Left colon (tissue), 2 donors: ENCODE measurements at regions not wholly inside any gene's neighbourhood (a gene's known extent, or its start where the extent isn't known, plus 50 kb on each side); places are given as distances from the start of the nearest gene placed in this dataset.

ENCODE experiments used
- ATAC-seq: fragments of 200-7000 bp; cut with Tn5 transposase; one replicate; pipeline ENCODE4 v1.9.1; 2020; ENCODE audit warnings: mild to moderate bottlenecking, moderate library complexity
- DNase-seq, 2 donors: peaks; one replicate each; pipeline ENCODE4 v3.0.0-alpha.2; 2020
- intact Hi-C, 2 donors: fragments of 100-400 bp; cut with DNase I in 1 of 2; cut with micrococcal nuclease in 1 of 2; formaldehyde crosslinking; loops; one replicate each; pipeline versions ENCODE4 v1.11.2 to v1.14.0; 2022; cut with DNase I, micrococcal nuclease
- donor health status: DM: no; HTN: no; CAD: no.
- donor health status: DM: yes; HTN: yes; CAD: no.

- DNase-seq = no peak
- intact Hi-C loops = no loop called here
- ATAC-seq = no peak
Observed at GRCh38 chr2:64219149-64219548, 74.9 kb upstream of the PELI1 start.

GRCh38 chr2:64220265-64220664, 76.0 kb upstream of the PELI1 start:
- no peak for ATAC-seq
- intact Hi-C loops = no loop called here

GRCh38 chr2:64220894-64221617, 76.8 kb upstream of the PELI1 start:
- DNase-seq = no peak
- intact Hi-C loops = no loop called here
- no peak for ATAC-seq

More at GRCh38 chr2:64220265-64220664, 76.0 kb upstream of the PELI1 start:
- no peak for DNase-seq

DNA sequence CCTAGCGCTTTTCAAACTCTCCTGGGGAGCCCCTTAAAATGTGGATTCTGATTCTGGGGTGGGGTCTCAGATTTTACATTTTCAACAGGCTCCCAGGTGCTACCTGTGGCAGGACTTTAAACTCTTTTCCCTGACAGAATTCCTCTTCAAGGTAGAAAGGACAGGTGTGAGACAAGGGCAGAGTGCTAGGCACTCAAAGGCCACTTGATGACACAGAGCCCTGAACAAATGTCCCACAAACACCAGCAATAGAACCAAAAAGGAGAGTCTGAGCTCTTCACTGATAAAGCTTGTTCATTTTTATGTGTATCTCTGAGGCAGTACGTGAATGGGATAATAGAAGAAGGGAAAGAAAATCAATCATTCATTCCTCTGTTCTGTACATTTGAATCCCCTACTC, 77.7 kb upstream of the PELI1 start:
- intact Hi-C loops = no loop called here
- ATAC-seq = no peak

DNA sequence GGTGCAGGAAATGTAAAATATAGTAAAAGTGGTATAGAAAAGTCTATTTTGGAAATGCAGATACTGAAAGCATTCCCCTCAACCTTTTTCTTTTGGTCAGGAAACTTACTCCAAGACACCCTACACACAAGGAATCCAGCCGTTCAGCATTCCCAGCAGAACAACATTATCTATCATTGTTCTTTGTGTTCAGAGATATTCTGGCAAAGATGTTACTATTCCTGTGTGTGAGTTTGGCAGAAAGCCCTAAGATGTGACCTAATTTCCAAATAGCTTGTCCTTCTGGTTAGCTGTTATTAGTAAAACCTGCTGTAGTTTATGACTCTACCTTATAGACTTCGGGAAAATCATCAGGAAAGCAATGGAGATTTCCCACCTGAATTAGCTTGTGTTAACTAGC, 78.1 kb upstream of the PELI1 start:
- ATAC-seq (no peak), DNase-seq (no peak)
- intact Hi-C loops = no loop called here

More for the DNA sequence above, 77.7 kb upstream of the PELI1 start:
- DNase-seq = no peak

DNA sequence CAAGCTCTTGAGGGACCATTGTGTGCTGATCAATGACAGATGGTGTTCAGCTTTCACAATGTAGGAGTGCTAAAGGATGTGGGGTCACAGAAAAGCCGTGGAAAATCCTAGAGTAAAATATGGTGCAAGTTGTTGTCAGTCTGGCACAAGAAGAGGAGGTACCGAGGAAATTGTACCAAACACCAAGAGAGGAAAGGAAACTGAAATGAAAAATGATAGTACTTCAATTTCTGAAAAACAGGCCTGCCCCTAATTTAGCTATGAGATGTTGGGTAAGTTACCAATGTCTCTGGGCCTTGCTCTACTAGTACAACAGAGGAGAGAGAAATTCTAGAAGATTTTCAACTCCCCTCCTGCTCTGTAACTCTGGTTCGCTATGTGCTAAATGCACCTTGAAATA, 78.8 kb upstream of the PELI1 start:
- no peak for ATAC-seq
- no peak for DNase-seq
- intact Hi-C loops = no loop called here

- ATAC-seq = no peak
- intact Hi-C loops = no loop called here
- no peak for DNase-seq
Observed at GRCh38 chr2:64225491-64225890, 81.3 kb upstream of the PELI1 start.

- ATAC-seq = no peak
Observed at GRCh38 chr2:64226611-64227010, 82.4 kb upstream of the PELI1 start.

GRCh38 chr2:64227603-64228125, 83.4 kb upstream of the PELI1 start:
- DNase-seq (no peak), ATAC-seq (no peak)
- intact Hi-C loops = no loop called here

More at GRCh38 chr2:64226611-64227010, 82.4 kb upstream of the PELI1 start:
- intact Hi-C loops = no loop called here
- no peak for DNase-seq

DNA sequence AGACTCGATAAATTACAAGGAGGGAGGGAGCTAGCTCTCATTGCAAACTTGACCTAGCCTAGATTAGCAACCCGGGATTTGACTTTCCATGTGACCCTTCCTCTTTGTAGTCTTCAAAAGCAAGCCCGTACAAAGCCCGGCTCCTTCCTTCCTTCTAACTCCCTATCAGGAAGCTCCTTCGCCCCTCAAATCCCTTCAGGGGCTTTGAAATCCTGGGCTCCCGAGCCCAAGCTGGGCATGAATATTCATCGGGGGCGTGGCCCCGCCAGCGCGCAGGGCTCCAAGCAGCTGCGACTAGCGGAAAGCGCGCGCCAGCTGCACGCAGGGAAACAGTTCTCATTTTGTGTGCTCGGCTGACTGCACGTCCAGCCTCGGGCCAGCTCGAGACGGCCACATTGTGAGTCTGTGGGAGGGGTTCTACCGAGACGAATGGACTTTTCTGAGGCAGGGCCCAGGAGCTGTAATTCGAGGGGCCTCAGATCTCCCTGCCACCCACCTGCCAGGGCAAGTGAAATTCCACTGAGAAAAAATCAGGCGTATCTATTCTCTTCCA, 84.0 kb upstream of the PELI1 start:
- ATAC-seq (peak; percentile 99), DNase-seq (peak; percentile 82 to 88)
- intact Hi-C loops = no loop called here

DNA sequence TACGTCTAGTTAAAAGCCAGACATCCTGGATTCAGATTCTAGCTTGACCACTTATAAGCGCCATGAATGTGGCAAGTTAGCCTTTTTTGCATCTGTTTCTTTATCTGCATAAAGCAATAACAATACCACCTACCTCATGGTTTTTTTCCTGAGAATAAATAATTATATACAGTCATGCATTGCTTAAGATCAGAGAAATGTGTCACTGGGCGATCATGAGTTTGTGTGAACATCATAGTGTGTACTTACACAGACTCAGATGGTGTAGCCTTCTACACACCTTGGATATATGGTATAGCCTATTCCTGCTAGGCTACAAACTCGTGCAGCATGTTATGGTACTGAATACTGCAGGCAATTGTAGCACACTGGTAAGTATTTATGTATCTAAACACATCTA, 84.7 kb upstream of the PELI1 start:
- DNase-seq = no peak

DNA sequence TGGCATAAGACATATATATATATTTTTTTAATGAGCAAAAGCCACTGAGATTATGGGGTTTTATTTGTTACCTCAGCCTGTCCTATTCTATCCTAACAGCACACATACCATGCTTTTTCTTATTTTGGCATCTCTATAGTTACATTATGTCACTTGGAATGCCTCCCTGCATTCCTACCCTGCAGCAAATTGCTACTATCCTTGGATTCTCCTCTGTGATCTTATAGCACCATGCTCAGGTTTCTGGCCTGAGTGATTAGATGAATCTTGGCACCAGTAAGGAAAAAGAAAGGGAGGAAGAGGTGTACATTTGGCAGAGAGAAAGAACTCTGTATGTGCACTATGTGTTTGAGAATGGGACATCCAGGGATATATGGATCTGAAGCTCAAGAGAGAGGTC, 86.3 kb upstream of the PELI1 start:
- ATAC-seq (no peak), DNase-seq (no peak)
- intact Hi-C loops = no loop called here

More for the DNA sequence above, 84.7 kb upstream of the PELI1 start:
- ATAC-seq = no peak
- intact Hi-C loops = no loop called here

DNA sequence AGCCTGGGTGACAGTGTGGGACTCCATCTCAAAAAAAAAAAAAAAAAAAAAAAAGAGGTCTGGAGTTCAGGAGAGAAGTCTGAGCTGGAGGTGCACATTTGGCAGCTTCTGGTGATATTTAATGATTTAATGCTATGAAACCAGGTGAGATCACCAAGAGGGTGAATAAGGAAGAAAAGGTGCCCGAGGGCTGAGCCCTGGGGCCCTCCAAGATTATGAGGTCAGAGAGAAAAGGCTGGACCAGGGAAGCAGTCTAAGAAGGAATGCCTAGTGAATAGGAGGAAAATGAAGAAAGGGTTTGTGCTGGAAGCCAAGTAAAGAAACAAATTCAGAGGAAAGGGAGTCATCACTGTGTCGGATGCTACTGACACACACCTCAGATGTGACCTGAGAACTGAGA, 88.0 kb upstream of the PELI1 start:
- intact Hi-C loops = no loop called here
- no peak for ATAC-seq
- DNase-seq = no peak

GRCh38 chr2:64233376-64233922, 89.2 kb upstream of the PELI1 start:
- DNase-seq = no peak
- ATAC-seq = no peak
- intact Hi-C loops = no loop called here

- ATAC-seq (no peak), DNase-seq (no peak)
- intact Hi-C loops = no loop called here
Observed at GRCh38 chr2:64234150-64234549, 89.9 kb upstream of the PELI1 start.

DNA sequence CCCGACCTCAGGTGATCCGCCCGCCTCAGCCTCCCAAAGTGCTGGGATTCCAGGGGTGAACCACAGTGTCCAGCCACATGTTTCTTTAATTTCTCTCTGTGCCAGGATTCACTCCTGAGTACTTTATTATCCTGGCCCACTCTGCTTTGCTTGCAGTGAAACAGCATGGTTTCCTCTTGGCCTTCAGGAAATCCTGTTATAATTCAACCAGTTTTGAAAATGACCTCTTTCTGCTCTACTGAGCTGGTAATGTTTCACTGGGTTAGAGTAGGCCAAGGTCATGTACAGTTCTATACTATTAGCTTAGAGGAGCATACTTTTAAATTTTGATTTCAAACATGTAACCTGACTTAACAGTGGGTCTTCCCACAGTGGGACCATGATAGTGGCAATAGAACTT, 90.6 kb upstream of the PELI1 start:
- no peak for ATAC-seq
- intact Hi-C loops = no loop called here

GRCh38 chr2:64237266-64237665, 93.0 kb upstream of the PELI1 start:
- ATAC-seq (no peak), DNase-seq (no peak)
- intact Hi-C loops = no loop called here

More for the DNA sequence above, 90.6 kb upstream of the PELI1 start:
- DNase-seq = no peak

DNA sequence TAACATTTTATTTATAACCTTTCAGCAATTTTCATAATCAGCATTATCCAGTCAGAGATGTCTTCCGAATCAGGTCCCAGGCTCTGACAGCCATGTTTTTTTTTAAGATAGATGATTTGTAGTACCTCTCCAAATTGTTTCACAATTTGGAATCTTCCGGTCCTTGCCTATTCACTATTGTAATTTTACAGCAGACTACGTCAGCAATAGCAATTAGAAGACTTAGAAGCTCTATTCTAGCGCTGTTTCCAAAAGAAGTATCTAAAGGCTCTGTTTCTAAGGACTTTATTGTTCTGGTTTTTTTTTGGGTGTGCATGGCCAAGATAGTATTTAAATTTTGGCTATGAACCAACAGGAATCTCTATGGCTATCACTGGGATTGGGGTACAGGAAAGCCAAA, 94.6 kb upstream of the PELI1 start:
- intact Hi-C loops = no loop called here
- DNase-seq = no peak
- ATAC-seq = no peak

- DNase-seq = no peak
- intact Hi-C loops = no loop called here
- peak; percentile 85 for ATAC-seq
Observed at GRCh38 chr2:64243081-64244036, 99.1 kb upstream of the PELI1 start.
